ENCODE measurements at regions not wholly inside any gene's neighbourhood (a gene's known extent, or its start where the extent isn't known, plus 50 kb on each side); places are given as distances from the start of the nearest gene placed in this dataset.

DNA sequence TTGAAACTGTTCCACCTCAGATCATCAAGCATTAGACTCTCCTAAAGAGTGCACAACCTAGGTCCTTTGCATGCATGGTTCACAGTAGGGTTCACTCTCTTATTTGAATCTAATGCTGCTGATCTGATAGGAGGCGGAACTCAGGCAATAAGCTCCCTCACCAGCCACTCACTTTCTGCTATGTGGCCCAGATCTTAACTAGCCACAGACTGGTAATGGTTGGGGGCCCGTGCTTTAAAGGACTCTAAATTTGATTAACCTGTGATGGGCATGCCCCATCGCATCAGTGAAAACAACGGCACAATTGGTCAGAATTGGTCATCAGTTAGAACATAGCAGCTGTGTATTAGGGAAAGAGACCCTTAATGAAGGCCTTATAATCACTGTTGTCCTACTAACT, 753.7 kb upstream of the SORCS1 start:
- no peak overlapping the region for H3K27ac ChIP-seq (ENCODE audit: insufficient read depth, low read length)
- H2AFZ ChIP-seq (ENCODE audit: low read length) = no peak overlapping the region
- no peaks in the 10 kb centered on the region for H3K79me2 ChIP-seq (ENCODE audit: control insufficient read depth, insufficient read depth, low read length)
- H3K36me3 ChIP-seq (ENCODE audit: control insufficient read depth, insufficient read depth, low read length) = no peaks in the 10 kb centered on the region
- H3K9me3 ChIP-seq (ENCODE audit: control insufficient read depth, insufficient read depth, low read depth, low read length) = no peaks in the 10 kb centered on the region
- no peak for TF ChIP-seq EZH2 (IDR thresholded peaks at IDR 0.05; ENCODE audit: low read length, missing control alignments)
- TF ChIP-seq, protein P1, sequence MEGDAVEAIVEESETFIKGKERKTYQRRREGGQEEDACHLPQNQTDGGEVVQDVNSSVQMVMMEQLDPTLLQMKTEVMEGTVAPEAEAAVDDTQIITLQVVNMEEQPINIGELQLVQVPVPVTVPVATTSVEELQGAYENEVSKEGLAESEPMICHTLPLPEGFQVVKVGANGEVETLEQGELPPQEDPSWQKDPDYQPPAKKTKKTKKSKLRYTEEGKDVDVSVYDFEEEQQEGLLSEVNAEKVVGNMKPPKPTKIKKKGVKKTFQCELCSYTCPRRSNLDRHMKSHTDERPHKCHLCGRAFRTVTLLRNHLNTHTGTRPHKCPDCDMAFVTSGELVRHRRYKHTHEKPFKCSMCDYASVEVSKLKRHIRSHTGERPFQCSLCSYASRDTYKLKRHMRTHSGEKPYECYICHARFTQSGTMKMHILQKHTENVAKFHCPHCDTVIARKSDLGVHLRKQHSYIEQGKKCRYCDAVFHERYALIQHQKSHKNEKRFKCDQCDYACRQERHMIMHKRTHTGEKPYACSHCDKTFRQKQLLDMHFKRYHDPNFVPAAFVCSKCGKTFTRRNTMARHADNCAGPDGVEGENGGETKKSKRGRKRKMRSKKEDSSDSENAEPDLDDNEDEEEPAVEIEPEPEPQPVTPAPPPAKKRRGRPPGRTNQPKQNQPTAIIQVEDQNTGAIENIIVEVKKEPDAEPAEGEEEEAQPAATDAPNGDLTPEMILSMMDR (conservative IDR thresholded peaks at IDR 0.05 in 1 of 2, IDR thresholded peaks at IDR 0.05 in 1 of 2; ENCODE audit: low read depth in 1 of 2, low read length in 2 of 2) = no peak
- H3K4me3 ChIP-seq (replicated peaks in 1 of 4; ENCODE audit: control extremely low read depth in 1 of 4, insufficient read depth in 1 of 4, low read depth in 3 of 4, low read length in 4 of 4) = no peak overlapping the region
- no peaks in the 10 kb centered on the region for H3K27me3 ChIP-seq (ENCODE audit: control insufficient read depth, insufficient read depth, low read length)
- no peaks in the 10 kb centered on the region for H4K20me1 ChIP-seq (ENCODE audit: control insufficient read depth, extremely low read depth, insufficient read depth, low read length)
- DNase-seq (ENCODE audit: low read depth in 2 of 2) = no peak
- H3K4me2 ChIP-seq (ENCODE audit: extremely low read depth, insufficient read depth, low read length) = no peak overlapping the region
- H3K4me1 ChIP-seq (ENCODE audit: control insufficient read depth, extremely low read depth, insufficient read depth, low read length) = no peaks in the 10 kb centered on the region
- no peak overlapping the region for H3K9ac ChIP-seq (ENCODE audit: insufficient read depth, low read length)

DNA sequence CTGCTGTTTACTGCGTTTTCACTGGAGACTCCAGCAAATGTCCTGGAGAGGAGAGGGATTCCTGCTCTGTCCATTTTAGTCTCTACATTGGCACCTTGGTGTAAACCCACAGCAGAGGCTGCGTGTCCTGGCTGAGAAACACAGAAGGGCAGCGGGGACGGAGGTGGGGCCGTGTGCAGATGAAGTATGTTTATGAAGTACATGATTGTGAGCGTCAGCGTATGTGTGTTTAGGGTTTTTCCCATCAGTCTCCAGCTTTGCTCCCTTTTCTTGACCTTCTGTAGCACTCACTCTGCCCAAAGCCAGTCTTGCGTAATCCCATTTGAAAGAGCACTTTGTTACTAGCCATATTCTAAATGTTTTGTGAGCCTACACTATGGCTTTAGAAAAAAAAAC, 750.7 kb upstream of the SORCS1 start:
- H4K20me1 ChIP-seq (ENCODE audit: control insufficient read depth, extremely low read depth, insufficient read depth, low read length) = no peaks in the 10 kb centered on the region
- H3K9me3 ChIP-seq (ENCODE audit: control insufficient read depth, insufficient read depth, low read depth, low read length) = no peaks in the 10 kb centered on the region
- peak; percentile 2 to 80 for DNase-seq (ENCODE audit: low read depth in 2 of 2)
- no peak overlapping the region for H3K9ac ChIP-seq (ENCODE audit: insufficient read depth, low read length)
- no peaks in the 10 kb centered on the region for H3K79me2 ChIP-seq (ENCODE audit: control insufficient read depth, insufficient read depth, low read length)
- H3K4me1 ChIP-seq (ENCODE audit: control insufficient read depth, extremely low read depth, insufficient read depth, low read length) = no peaks in the 10 kb centered on the region
- no peak overlapping the region for H3K27ac ChIP-seq (ENCODE audit: insufficient read depth, low read length)
- H3K4me2 ChIP-seq (ENCODE audit: extremely low read depth, insufficient read depth, low read length) = no peak overlapping the region
- H3K27me3 ChIP-seq (ENCODE audit: control insufficient read depth, insufficient read depth, low read length) = no peaks in the 10 kb centered on the region
- H3K36me3 ChIP-seq (ENCODE audit: control insufficient read depth, insufficient read depth, low read length) = no peaks in the 10 kb centered on the region
- H3K4me3 ChIP-seq (replicated peaks in 1 of 4; ENCODE audit: control extremely low read depth in 1 of 4, insufficient read depth in 1 of 4, low read depth in 3 of 4, low read length in 4 of 4) = peak overlapping the region in 1 of 4 experiments; percentile 46
- H2AFZ ChIP-seq (ENCODE audit: low read length) = no peak overlapping the region
- TF ChIP-seq, protein P1 (conservative IDR thresholded peaks at IDR 0.05 in 1 of 2, IDR thresholded peaks at IDR 0.05 in 1 of 2; ENCODE audit: low read depth in 1 of 2, low read length in 2 of 2) = no peak
- no peak for TF ChIP-seq EZH2 (IDR thresholded peaks at IDR 0.05; ENCODE audit: low read length, missing control alignments)

DNA sequence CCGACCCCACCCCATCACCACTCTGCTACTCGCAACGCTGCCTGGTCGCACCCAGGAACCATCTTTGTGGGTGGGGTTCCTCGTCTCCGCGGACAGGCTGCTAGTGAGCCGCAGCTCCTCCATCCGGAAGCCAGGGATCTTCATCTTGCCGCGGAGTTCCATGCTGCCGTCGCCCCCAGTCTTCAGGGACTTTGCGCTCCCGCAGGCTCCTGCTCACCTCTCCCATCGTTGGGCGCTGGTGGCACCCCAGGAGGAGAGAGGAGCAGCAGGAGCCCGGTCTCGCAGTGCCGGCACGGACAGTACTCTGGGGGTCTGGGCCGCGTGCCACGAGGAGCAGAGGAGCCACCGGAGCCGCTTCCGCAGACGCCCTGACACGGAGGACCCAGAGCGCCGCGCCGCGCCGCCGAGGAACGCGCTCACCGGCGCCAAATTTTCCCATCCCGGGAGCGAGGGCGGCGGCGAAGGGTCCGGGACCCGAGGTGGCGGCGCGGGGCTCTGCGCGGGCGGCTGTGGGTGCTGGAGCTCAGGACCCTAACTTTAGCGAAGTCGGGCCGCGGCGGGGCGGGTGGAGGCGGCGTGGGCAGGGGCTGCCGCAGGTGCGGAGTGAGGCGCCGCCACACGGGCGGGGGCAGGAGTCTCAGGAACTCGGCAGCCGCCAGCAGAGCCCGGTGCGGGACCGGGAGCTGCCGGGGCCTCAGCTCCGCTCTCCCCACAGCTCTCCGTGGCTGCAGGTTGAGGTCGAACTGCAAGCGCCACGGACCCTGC, 750.1 kb upstream of the SORCS1 start:
- H3K79me2 ChIP-seq (ENCODE audit: control insufficient read depth, insufficient read depth, low read length) = no peaks in the 10 kb centered on the region
- no peak overlapping the region for H3K27ac ChIP-seq (ENCODE audit: insufficient read depth, low read length)
- no peaks in the 10 kb centered on the region for H3K36me3 ChIP-seq (ENCODE audit: control insufficient read depth, insufficient read depth, low read length)
- no peak overlapping the region for H2AFZ ChIP-seq (ENCODE audit: low read length)
- no peak overlapping the region for H3K9ac ChIP-seq (ENCODE audit: insufficient read depth, low read length)
- H3K9me3 ChIP-seq (ENCODE audit: control insufficient read depth, insufficient read depth, low read depth, low read length) = no peaks in the 10 kb centered on the region
- peak overlapping the region in 1 of 4 experiments; percentile 50 for H3K4me3 ChIP-seq (replicated peaks in 1 of 4; ENCODE audit: control extremely low read depth in 1 of 4, insufficient read depth in 1 of 4, low read depth in 3 of 4, low read length in 4 of 4)
- H4K20me1 ChIP-seq (ENCODE audit: control insufficient read depth, extremely low read depth, insufficient read depth, low read length) = no peaks in the 10 kb centered on the region
- DNase-seq (ENCODE audit: low read depth in 2 of 2) = peak; percentile 3 to 15
- TF ChIP-seq, protein P1 (conservative IDR thresholded peaks at IDR 0.05 in 1 of 2, IDR thresholded peaks at IDR 0.05 in 1 of 2; ENCODE audit: low read depth in 1 of 2, low read length in 2 of 2) = no peak
- no peak for TF ChIP-seq EZH2 (IDR thresholded peaks at IDR 0.05; ENCODE audit: low read length, missing control alignments)
- no peaks in the 10 kb centered on the region for H3K4me1 ChIP-seq (ENCODE audit: control insufficient read depth, extremely low read depth, insufficient read depth, low read length)
- no peaks in the 10 kb centered on the region for H3K27me3 ChIP-seq (ENCODE audit: control insufficient read depth, insufficient read depth, low read length)
- no peak overlapping the region for H3K4me2 ChIP-seq (ENCODE audit: extremely low read depth, insufficient read depth, low read length)

Data from fibroblast of lung (primary cell).